ENCODE measurements at regions not wholly inside any gene's neighbourhood (a gene's known extent, or its start where the extent isn't known, plus 50 kb on each side); places are given as distances from the start of the nearest gene placed in this dataset.

GRCh38 chr14:38500125-38500524 lies 244.2 kb upstream of the CLEC14A start:
- DNase-seq: no peak

- DNase-seq: no peak
These were observed 240.2 kb upstream of the CLEC14A start for GRCh38 chr14:38496092-38496491.

- DNase-seq: no peak
These were observed 234.4 kb upstream of the CLEC14A start for GRCh38 chr14:38490273-38490672.

GRCh38 chr14:38485026-38485425 lies 229.1 kb upstream of the CLEC14A start:
- DNase-seq: no peak

- no peak for DNase-seq
These were observed 226.2 kb upstream of the CLEC14A start for GRCh38 chr14:38481952-38482678.

- no peak for DNase-seq
These were observed 213.3 kb upstream of the CLEC14A start for GRCh38 chr14:38469156-38469555.

GRCh38 chr14:38442208-38442607 lies 186.3 kb upstream of the CLEC14A start:
- DNase-seq: no peak

- no peak for DNase-seq
These were observed 176.3 kb upstream of the CLEC14A start for GRCh38 chr14:38432186-38432585.

GRCh38 chr14:38431156-38431555 lies 175.3 kb upstream of the CLEC14A start:
- no peak for DNase-seq

- DNase-seq: no peak
These were observed 174.6 kb upstream of the CLEC14A start for GRCh38 chr14:38430522-38430921.

- no peak for DNase-seq
These were observed 169.6 kb upstream of the CLEC14A start for GRCh38 chr14:38425324-38425976.

- no peak for DNase-seq
These were observed 164.2 kb upstream of the CLEC14A start for GRCh38 chr14:38420048-38420447.

- DNase-seq: peak; percentile 38
These were observed 163.7 kb upstream of the CLEC14A start for GRCh38 chr14:38419579-38419978.

- DNase-seq: no peak
These were observed 156.8 kb upstream of the CLEC14A start for GRCh38 chr14:38412654-38413053.

GRCh38 chr14:38410442-38410841 lies 154.5 kb upstream of the CLEC14A start:
- no peak for DNase-seq

GRCh38 chr14:38409071-38409705 lies 153.3 kb upstream of the CLEC14A start:
- no peak for DNase-seq

- peak; percentile 73 for DNase-seq
These were observed 150.2 kb upstream of the CLEC14A start for GRCh38 chr14:38405851-38406635.

- DNase-seq: no peak
These were observed 148.7 kb upstream of the CLEC14A start for GRCh38 chr14:38404616-38405015.

- DNase-seq: no peak
These were observed 148.2 kb upstream of the CLEC14A start for GRCh38 chr14:38404100-38404541.

- no peak for DNase-seq
These were observed 144.9 kb upstream of the CLEC14A start for GRCh38 chr14:38400751-38401150.

GRCh38 chr14:38399652-38400051 lies 143.8 kb upstream of the CLEC14A start:
- no peak for DNase-seq

GRCh38 chr14:38394767-38395166 lies 138.9 kb upstream of the CLEC14A start:
- peak; percentile 33 for DNase-seq

- DNase-seq: no peak
These were observed 138.2 kb upstream of the CLEC14A start for GRCh38 chr14:38394064-38394463.
